Epithelial cell of prostate (primary cell): ENCODE measurements at regions not wholly inside any gene's neighbourhood (a gene's known extent, or its start where the extent isn't known, plus 50 kb on each side); places are given as distances from the start of the nearest gene placed in this dataset.

Source experiments
- DNase-seq: peaks from one replicate; pipeline ENCODE4 v3.0.0-alpha.2; 2011; ENCODE audit warnings: low read depth, low spot score
- H3K27ac ChIP-seq: fragments of 450-650 bp; 2 replicates; pipeline ENCODE4 v1.5.1; 2017; ENCODE audit warnings: mild to moderate bottlenecking

- H3K27ac ChIP-seq: no peak overlapping the region
- DNase-seq: no peak
These were observed 58.9 kb downstream of the TFDP3 start for GRCh38 chrX:133159205-133159604.

GRCh38 chrX:133151336-133151735 lies 54.4 kb upstream of the USP26 start:
- DNase-seq: peak; percentile 6

GRCh38 chrX:133150730-133151129 lies 53.8 kb upstream of the USP26 start:
- H3K27ac ChIP-seq: peak overlapping the region; percentile 14
- no peak for DNase-seq

More at GRCh38 chrX:133151336-133151735, 54.4 kb upstream of the USP26 start:
- H3K27ac ChIP-seq: peak overlapping the region; percentile 14
